ENCODE measurements at regions not wholly inside any gene's neighbourhood (a gene's known extent, or its start where the extent isn't known, plus 50 kb on each side); places are given as distances from the start of the nearest gene placed in this dataset.

DNA sequence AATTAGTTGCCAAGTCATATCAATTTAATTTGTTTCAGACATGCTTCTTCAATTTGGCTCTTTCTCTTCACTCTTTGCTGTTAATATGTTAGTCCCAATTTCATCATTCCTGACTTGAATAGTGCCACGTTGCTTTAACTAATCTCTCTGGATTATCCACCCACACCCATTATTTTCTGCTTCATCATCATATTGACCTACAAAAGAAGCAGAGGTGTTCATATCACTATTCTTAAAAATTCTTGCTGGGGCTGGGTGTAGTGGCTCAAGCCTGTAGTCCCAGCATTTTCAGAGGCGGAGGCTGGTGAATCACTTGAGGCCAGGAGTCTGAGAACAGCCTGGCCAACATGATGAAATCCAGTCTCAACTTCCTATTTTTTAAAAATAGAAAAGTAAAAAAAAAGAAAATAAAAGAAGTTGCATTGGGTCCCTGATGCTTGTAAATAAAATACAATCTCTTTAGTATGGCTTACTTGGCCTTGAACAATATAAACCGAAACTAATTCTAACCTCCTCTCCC is 65.7 kb upstream of the KCNIP4 start:
- Histone ChIP-seq H3K9me3 (replicated peaks; ENCODE audit: control insufficient read depth, insufficient read depth, low read depth, low read length) (no peaks in the 10 kb centered on the region), H3K4me2 (ENCODE audit: insufficient read depth, low read length) (no peak overlapping the region), H3K36me3 (ENCODE audit: control insufficient read depth, insufficient read depth, low read length) (no peaks in the 10 kb centered on the region), H3K4me1 (replicated peaks in 1 of 2; ENCODE audit: control insufficient read depth in 2 of 2, insufficient read depth in 2 of 2, low read length in 2 of 2) (no peaks in the 10 kb centered on the region), H3K9ac (ENCODE audit: insufficient read depth in 1 of 2, low read depth in 2 of 2, low read length in 2 of 2) (no peak overlapping the region), H3K4me3 (no peak overlapping the region), H2AFZ (ENCODE audit: low read depth, low read length) (no peak overlapping the region), H4K20me1 (replicated peaks; ENCODE audit: control insufficient read depth, insufficient read depth, low read length) (no peaks in the 10 kb centered on the region), H3K27me3 (ENCODE audit: control insufficient read depth in 2 of 2, insufficient read depth in 2 of 2, low read length in 2 of 2) (no peaks in the 10 kb centered on the region), H3K79me2 (ENCODE audit: control insufficient read depth, insufficient read depth, low read length) (no peaks in the 10 kb centered on the region), H3K9me1 (ENCODE audit: control insufficient read depth, insufficient read depth, low read length) (no peaks in the 10 kb centered on the region), H3K27ac (ENCODE audit: extremely low read depth, low read depth, low read length) (no peak overlapping the region)
- no peak for DNase-seq (ENCODE audit: extremely low read depth in 1 of 4, low spot score in 3 of 4)
- TF ChIP-seq CAMTA2 (CRISPR knock-in tag; conservative IDR thresholded peaks at IDR 0.05) (no peak), CREB1 (IDR thresholded peaks at IDR 0.05) (no peak), CREB1 (CRISPR knock-in tag; IDR thresholded peaks at IDR 0.05) (no peak), MAFG (tag; conservative IDR thresholded peaks at IDR 0.05) (0 out of 2 replicates have a peak, but pooled peaks have one; percentile 13)
- BruUV-seq (replicated peaks) = no TSS peak
- no peak for ATAC-seq
- POLR2A ChIA-PET = no interaction called here
- intact Hi-C loops (cut with micrococcal nuclease) (no loop called here), in situ Hi-C loops (cut with MboI) (no loop called here)
- FAIRE-seq = no peak
- 3% methylated on average over 3 of the region's 3 CpGs for WGBS (ENCODE audit: insufficient coverage, low coverage, missing lambda C conversion rate)
- CTCF ChIA-PET (ENCODE audit: low intra/inter-chr PET ratio) = no interaction called here

DNA sequence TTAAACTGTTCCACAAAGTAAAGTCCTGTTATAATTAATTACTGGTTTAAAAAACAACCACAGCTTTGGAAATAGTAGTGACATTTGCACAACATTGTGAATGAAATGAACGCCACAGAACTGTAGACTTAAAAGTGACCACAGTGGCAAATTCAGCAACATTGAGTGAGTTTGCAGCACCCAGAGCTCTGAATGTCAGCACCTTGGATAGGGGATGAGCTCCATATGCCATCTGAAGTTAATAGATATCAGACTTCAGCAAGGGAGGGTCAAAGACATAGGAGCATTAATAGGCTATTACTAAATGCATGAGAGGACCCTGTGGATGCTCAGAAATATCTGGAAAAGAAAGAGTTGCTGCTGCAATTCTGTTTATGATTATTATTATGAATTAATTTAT is 55.3 kb upstream of the KCNIP4 start:
- intact Hi-C loops (cut with micrococcal nuclease) (no loop called here), in situ Hi-C loops (cut with MboI) (no loop called here)
- Histone ChIP-seq H2AFZ (ENCODE audit: low read depth, low read length) (no peak overlapping the region), H3K27me3 (ENCODE audit: control insufficient read depth in 2 of 2, insufficient read depth in 2 of 2, low read length in 2 of 2) (no peaks in the 10 kb centered on the region), H3K27ac (ENCODE audit: extremely low read depth, low read depth, low read length) (no peak overlapping the region), H3K4me1 (replicated peaks in 1 of 2; ENCODE audit: control insufficient read depth in 2 of 2, insufficient read depth in 2 of 2, low read length in 2 of 2) (no peaks in the 10 kb centered on the region), H3K79me2 (ENCODE audit: control insufficient read depth, insufficient read depth, low read length) (no peaks in the 10 kb centered on the region), H3K9me3 (replicated peaks; ENCODE audit: control insufficient read depth, insufficient read depth, low read depth, low read length) (no peaks in the 10 kb centered on the region; the same call in 1 of the 2 replicates), H4K20me1 (replicated peaks; ENCODE audit: control insufficient read depth, insufficient read depth, low read length) (no peaks in the 10 kb centered on the region), H3K9me1 (ENCODE audit: control insufficient read depth, insufficient read depth, low read length) (no peaks in the 10 kb centered on the region), H3K4me2 (ENCODE audit: insufficient read depth, low read length) (no peak overlapping the region), H3K4me3 (no peak overlapping the region), H3K36me3 (ENCODE audit: control insufficient read depth, insufficient read depth, low read length) (no peaks in the 10 kb centered on the region), H3K9ac (ENCODE audit: insufficient read depth in 1 of 2, low read depth in 2 of 2, low read length in 2 of 2) (no peak overlapping the region)
- ChIA-PET POLR2A (no interaction called here), CTCF (ENCODE audit: low intra/inter-chr PET ratio) (no interaction called here)
- no TSS peak for BruUV-seq (replicated peaks)
- no peak for ATAC-seq
- FAIRE-seq = no peak
- WGBS (ENCODE audit: insufficient coverage, low coverage, missing lambda C conversion rate) = 0% methylated on average over 1 of the region's 1 CpG
- no peak for DNase-seq (ENCODE audit: extremely low read depth in 1 of 4, low spot score in 3 of 4)
- TF ChIP-seq, protein P1, sequence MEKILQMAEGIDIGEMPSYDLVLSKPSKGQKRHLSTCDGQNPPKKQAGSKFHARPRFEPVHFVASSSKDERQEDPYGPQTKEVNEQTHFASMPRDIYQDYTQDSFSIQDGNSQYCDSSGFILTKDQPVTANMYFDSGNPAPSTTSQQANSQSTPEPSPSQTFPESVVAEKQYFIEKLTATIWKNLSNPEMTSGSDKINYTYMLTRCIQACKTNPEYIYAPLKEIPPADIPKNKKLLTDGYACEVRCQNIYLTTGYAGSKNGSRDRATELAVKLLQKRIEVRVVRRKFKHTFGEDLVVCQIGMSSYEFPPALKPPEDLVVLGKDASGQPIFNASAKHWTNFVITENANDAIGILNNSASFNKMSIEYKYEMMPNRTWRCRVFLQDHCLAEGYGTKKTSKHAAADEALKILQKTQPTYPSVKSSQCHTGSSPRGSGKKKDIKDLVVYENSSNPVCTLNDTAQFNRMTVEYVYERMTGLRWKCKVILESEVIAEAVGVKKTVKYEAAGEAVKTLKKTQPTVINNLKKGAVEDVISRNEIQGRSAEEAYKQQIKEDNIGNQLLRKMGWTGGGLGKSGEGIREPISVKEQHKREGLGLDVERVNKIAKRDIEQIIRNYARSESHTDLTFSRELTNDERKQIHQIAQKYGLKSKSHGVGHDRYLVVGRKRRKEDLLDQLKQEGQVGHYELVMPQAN (IDR thresholded peaks at IDR 0.05; ENCODE audit: borderline replicate concordance) = no peak
- TF ChIP-seq, protein P2, sequence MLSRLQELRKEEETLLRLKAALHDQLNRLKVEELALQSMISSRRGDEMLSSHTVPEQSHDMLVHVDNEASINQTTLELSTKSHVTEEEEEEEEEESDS (CRISPR knock-in tag; IDR thresholded peaks at IDR 0.05) = no peak

All from K562 (cell line).